Tibial artery (tissue), 4 donors: ENCODE measurements at regions not wholly inside any gene's neighbourhood (a gene's known extent, or its start where the extent isn't known, plus 50 kb on each side); places are given as distances from the start of the nearest gene placed in this dataset.

Experiments used
- DNase-seq, 2 donors: peaks; one replicate each; pipeline ENCODE4 v3.0.0-alpha.2; 2019
- H3K27ac ChIP-seq, 2 donors: fragments of 200-600 bp; sonication (generic) in 1 of 2; 1 replicate in 1 of 2; 2 replicates in 1 of 2; pipeline ENCODE4 v1.5.1; 2018 to 2019; ENCODE audit warnings: mild to moderate bottlenecking in 1 of 2
- H3K27me3 ChIP-seq, 2 donors: fragments of 200-600 bp; sonication (generic) in 1 of 2; one replicate each; pipeline versions ENCODE4 v1.5.1 to v1.6.0; 2016 to 2019
- H3K36me3 ChIP-seq, 3 donors: fragments of 200-600 bp; sonication (generic) in 2 of 3; one replicate each; pipeline ENCODE4 v1.5.1; 2016 to 2019; ENCODE audit warnings: mild to moderate bottlenecking in 2 of 3
- H3K4me1 ChIP-seq, 4 donors: fragments of 200-600 bp; sonication (generic) in 2 of 4; 1 replicate in 3 of 4; 2 replicates in 1 of 4; pipeline ENCODE4 v1.5.1; 2016 to 2019
- H3K4me3 ChIP-seq, 2 donors: fragments of 200-600 bp; sonication (generic) in 1 of 2; 1 replicate in 1 of 2; 2 replicates in 1 of 2; pipeline ENCODE4 v1.5.1; 2018 to 2019; ENCODE audit warnings: mild to moderate bottlenecking in 2 of 2
- H3K9me3 ChIP-seq, 3 donors: fragments of 200-600 bp; sonication (generic) in 1 of 3; one replicate each; pipeline ENCODE4 v1.5.1; 2016 to 2019
- intact Hi-C: fragments of 100-400 bp; cut with DNase I; formaldehyde crosslinking; loops from one replicate; pipeline ENCODE4 v1.15.0; 2023; ENCODE audit warnings: low total_unique reads
- TF ChIP-seq, protein P1 (sequence below), 2 experiments: fragments of 200-600 bp in 1 of 2; fragments of 450-650 bp in 1 of 2; IDR thresholded peaks; one replicate each; pipeline ENCODE4 v1.5.1; 2017 to 2019; ENCODE audit warnings: antibody characterized with exemption in 2 of 2, mild to moderate bottlenecking in 1 of 2, moderate library complexity in 1 of 2

DNA sequence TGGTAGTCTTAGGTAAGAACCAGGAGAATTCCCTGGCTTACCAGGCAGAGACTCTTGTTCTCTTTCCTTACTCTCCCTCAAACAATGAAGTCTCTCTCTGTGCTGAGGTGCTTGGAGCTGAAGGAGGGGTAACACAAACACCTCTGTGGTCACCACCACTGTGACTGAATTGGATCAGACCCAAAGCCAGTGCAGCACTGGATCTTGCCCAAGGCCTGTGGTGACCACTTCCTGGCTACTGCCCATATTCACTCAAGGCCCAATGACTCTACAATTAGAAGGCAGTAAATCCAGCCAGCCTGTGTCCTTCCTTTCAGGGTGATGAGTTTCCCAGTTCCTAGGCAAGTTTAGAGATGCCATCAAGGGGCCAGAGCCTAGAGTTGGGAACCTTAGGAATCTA, 706.8 kb downstream of the SLC4A3 start:
- intact Hi-C loops: no loop called here
- Histone ChIP-seq H3K4me3 (no peak overlapping the region), H3K9me3 (peaks cover 0 to 6% (median 0%) of the 10 kb centered on the region in 3 donors), H3K27me3 (no peaks in the 10 kb centered on the region), H3K36me3 (no peaks in the 10 kb centered on the region), H3K27ac (no peak overlapping the region), H3K4me1 (no peaks in the 10 kb centered on the region)
- TF ChIP-seq, protein P1, sequence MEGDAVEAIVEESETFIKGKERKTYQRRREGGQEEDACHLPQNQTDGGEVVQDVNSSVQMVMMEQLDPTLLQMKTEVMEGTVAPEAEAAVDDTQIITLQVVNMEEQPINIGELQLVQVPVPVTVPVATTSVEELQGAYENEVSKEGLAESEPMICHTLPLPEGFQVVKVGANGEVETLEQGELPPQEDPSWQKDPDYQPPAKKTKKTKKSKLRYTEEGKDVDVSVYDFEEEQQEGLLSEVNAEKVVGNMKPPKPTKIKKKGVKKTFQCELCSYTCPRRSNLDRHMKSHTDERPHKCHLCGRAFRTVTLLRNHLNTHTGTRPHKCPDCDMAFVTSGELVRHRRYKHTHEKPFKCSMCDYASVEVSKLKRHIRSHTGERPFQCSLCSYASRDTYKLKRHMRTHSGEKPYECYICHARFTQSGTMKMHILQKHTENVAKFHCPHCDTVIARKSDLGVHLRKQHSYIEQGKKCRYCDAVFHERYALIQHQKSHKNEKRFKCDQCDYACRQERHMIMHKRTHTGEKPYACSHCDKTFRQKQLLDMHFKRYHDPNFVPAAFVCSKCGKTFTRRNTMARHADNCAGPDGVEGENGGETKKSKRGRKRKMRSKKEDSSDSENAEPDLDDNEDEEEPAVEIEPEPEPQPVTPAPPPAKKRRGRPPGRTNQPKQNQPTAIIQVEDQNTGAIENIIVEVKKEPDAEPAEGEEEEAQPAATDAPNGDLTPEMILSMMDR (IDR thresholded peaks at IDR 0.05): no peak
- no peak for DNase-seq

DNA sequence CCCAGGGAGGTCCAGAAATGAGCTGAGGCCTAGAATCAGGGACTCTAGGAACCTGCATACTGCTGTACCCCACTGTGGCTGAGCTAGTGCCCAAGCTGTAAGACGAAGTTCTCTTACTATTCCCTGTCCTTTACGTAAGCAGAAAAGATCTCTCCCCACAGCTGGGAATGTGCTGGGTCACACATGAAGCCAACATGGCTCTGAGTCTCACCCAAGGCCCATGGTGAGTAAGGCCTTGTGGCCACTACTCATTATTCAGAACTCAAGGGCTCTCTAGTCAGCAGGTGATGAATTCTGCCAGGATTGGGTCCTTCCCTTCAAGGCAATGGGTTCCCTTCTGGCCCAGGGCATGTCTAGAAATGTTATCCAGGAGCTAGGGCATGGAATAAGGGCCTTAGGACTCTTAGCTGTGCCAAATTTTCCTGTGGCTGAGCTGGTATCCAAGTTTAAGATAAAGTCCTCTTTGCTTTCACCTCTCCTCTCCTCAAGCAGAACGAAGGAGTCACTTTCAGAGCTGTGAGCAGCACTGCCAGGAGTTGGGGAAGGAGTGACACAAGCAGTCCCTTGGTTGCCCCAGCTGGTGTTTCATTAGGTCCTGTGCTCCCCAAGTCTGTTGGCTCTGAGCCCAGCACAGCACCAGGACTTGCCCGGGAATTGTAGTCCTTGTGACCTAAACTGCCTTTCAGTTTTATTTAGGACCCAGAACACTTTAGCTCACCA, 707.6 kb downstream of the SLC4A3 start:
- Histone ChIP-seq H3K4me3 (no peak overlapping the region), H3K4me1 (no peaks in the 10 kb centered on the region), H3K9me3 (peaks cover 0 to 1% (median 0%) of the 10 kb centered on the region in 3 donors), H3K27me3 (no peaks in the 10 kb centered on the region), H3K36me3 (no peaks in the 10 kb centered on the region), H3K27ac (no peak overlapping the region)
- intact Hi-C loops: no loop called here
- TF ChIP-seq, protein P1 (IDR thresholded peaks at IDR 0.05): no peak
- no peak for DNase-seq

DNA sequence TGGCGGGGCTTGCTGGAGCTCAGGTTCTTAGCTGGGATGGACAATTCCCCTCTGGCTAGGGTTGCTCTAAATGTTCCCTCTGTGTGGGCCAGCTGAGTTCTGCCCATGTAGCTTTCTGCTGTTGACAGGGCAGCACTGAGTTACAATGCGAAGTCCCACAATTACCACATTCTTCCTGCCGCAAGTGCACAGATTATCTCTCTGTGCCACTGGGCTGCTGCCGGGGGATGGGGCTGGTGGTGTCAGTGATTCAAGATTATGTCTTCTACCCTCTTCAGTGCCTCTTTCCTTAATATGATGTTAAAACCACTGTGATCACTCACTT, 708.1 kb downstream of the SLC4A3 start:
- Histone ChIP-seq H3K4me3 (no peak overlapping the region), H3K9me3 (no peaks in the 10 kb centered on the region), H3K36me3 (no peaks in the 10 kb centered on the region), H3K4me1 (no peaks in the 10 kb centered on the region), H3K27ac (no peak overlapping the region), H3K27me3 (no peaks in the 10 kb centered on the region)
- intact Hi-C loops: no loop called here
- TF ChIP-seq, protein P1 (IDR thresholded peaks at IDR 0.05): no peak
- no peak for DNase-seq

- DNase-seq: no peak
- intact Hi-C loops: no loop called here
- TF ChIP-seq, protein P1 (IDR thresholded peaks at IDR 0.05): no peak
Observed at GRCh38 chr2:220336771-220337170, 709.3 kb downstream of the SLC4A3 start.

GRCh38 chr2:220337611-220338440, 710.4 kb downstream of the SLC4A3 start:
- no peaks in the 10 kb centered on the region for H3K36me3 ChIP-seq
- H3K27ac ChIP-seq: no peak overlapping the region
- no peak overlapping the region for H3K4me3 ChIP-seq
- H3K27me3 ChIP-seq: no peaks in the 10 kb centered on the region
- TF ChIP-seq, protein P1 (IDR thresholded peaks at IDR 0.05): no peak
- DNase-seq: no peak
- H3K4me1 ChIP-seq: no peaks in the 10 kb centered on the region
- no peaks in the 10 kb centered on the region for H3K9me3 ChIP-seq
- intact Hi-C loops: no loop called here

More at GRCh38 chr2:220336771-220337170, 709.3 kb downstream of the SLC4A3 start:
- H3K4me1 ChIP-seq: no peaks in the 10 kb centered on the region
- H3K9me3 ChIP-seq: no peaks in the 10 kb centered on the region
- H3K36me3 ChIP-seq: no peaks in the 10 kb centered on the region
- H3K4me3 ChIP-seq: no peak overlapping the region
- H3K27ac ChIP-seq: no peak overlapping the region
- no peaks in the 10 kb centered on the region for H3K27me3 ChIP-seq
